Fibroblast of skin of right quadriceps (primary cell): ENCODE measurements at regions not wholly inside any gene's neighbourhood (a gene's known extent, or its start where the extent isn't known, plus 50 kb on each side); places are given as distances from the start of the nearest gene placed in this dataset.

ENCODE experiments used
- DNase-seq: peaks from one replicate; pipeline ENCODE4 v3.0.0-alpha.2; 2013

GRCh38 chr4:177117256-177117655 lies 192.4 kb upstream of the NEIL3 start:
- DNase-seq, result no peak

GRCh38 chr4:177118596-177118995 lies 191.1 kb upstream of the NEIL3 start:
- DNase-seq, result peak; percentile 94

- peak; percentile 82 for DNase-seq
These were observed 190.6 kb upstream of the NEIL3 start for GRCh38 chr4:177119021-177119471.

GRCh38 chr4:177119691-177120090 lies 190.0 kb upstream of the NEIL3 start:
- peak; percentile 26 for DNase-seq

- DNase-seq, result no peak
These were observed 185.9 kb upstream of the NEIL3 start for GRCh38 chr4:177123811-177124210.

GRCh38 chr4:177124349-177125064 lies 185.2 kb upstream of the NEIL3 start:
- no peak for DNase-seq

GRCh38 chr4:177125656-177126055 lies 184.0 kb upstream of the NEIL3 start:
- no peak for DNase-seq

- no peak for DNase-seq
These were observed 182.0 kb upstream of the NEIL3 start for GRCh38 chr4:177127658-177128057.

GRCh38 chr4:177128306-177128705 lies 181.4 kb upstream of the NEIL3 start:
- DNase-seq, result peak; percentile 74

GRCh38 chr4:177131736-177132135 lies 177.9 kb upstream of the NEIL3 start:
- DNase-seq, result no peak

GRCh38 chr4:177147668-177148067 lies 162.0 kb upstream of the NEIL3 start:
- no peak for DNase-seq

- no peak for DNase-seq
These were observed 154.2 kb upstream of the NEIL3 start for GRCh38 chr4:177155454-177155853.

GRCh38 chr4:177159600-177159999 lies 150.1 kb upstream of the NEIL3 start:
- no peak for DNase-seq

- DNase-seq, result peak; percentile 19
These were observed 147.9 kb upstream of the NEIL3 start for GRCh38 chr4:177161781-177162180.

- peak; percentile 69 for DNase-seq
These were observed 146.1 kb upstream of the NEIL3 start for GRCh38 chr4:177163532-177163931.

GRCh38 chr4:177171588-177171987 lies 138.1 kb upstream of the NEIL3 start:
- DNase-seq, result no peak

- no peak for DNase-seq
These were observed 134.2 kb upstream of the NEIL3 start for GRCh38 chr4:177175473-177175872.

GRCh38 chr4:177177541-177178081 lies 132.1 kb upstream of the NEIL3 start:
- DNase-seq, result peak; percentile 68

- DNase-seq, result no peak
These were observed 131.4 kb upstream of the NEIL3 start for GRCh38 chr4:177178246-177178645.

GRCh38 chr4:177182166-177182565 lies 127.5 kb upstream of the NEIL3 start:
- DNase-seq, result peak; percentile 85

- no peak for DNase-seq
These were observed 126.9 kb upstream of the NEIL3 start for GRCh38 chr4:177182728-177183127.

- no peak for DNase-seq
These were observed 124.5 kb upstream of the NEIL3 start for GRCh38 chr4:177185151-177185550.

- no peak for DNase-seq
These were observed 124.1 kb upstream of the NEIL3 start for GRCh38 chr4:177185579-177185978.

GRCh38 chr4:177187371-177187770 lies 122.3 kb upstream of the NEIL3 start:
- DNase-seq, result no peak
